MM.1S (cell line): ENCODE measurements at regions not wholly inside any gene's neighbourhood (a gene's known extent, or its start where the extent isn't known, plus 50 kb on each side); places are given as distances from the start of the nearest gene placed in this dataset.

Experiments used
- EZH2 ChIP-seq: fragments of 300-600 bp; sonication (generic); optimal IDR thresholded peaks from 2 replicates; pipeline ENCODE3; 2017; ENCODE audit warnings: low read depth, mild to moderate bottlenecking, antibody characterized with exemption, low read length, mixed read lengths
- EZH2phosphoT487 ChIP-seq: fragments of 300-600 bp; sonication (generic); IDR thresholded peaks from 2 replicates; pipeline ENCODE4 v1.6.1; 2018; ENCODE audit warnings: antibody characterized with exemption, low read length
- TF ChIP-seq, protein P1 (sequence below): fragments of 300-600 bp; sonication (generic); IDR thresholded peaks from 2 replicates; pipeline ENCODE4 v1.5.1; 2016; ENCODE audit warnings: antibody characterized with exemption, low read length, mixed read lengths

DNA sequence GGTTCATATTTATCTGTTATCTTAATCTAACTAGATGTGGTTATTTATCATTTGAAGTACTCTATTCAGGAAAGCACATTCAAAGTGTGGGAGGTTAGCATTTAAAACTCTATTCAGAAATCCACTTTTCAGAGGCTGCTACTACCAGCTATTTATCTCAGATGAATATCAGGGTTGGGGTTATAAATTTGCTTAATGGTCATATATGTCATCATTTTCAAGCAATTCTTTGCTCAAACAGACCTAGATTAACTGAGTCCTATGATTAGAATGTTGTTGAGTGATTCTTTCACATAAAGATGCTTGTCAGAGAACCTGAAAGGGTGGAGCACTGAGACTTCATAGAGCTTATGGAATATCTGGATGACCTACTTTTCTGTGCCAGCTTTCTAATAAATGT, 436.9 kb upstream of the TGFBR2 start:
- TF ChIP-seq, protein P1, sequence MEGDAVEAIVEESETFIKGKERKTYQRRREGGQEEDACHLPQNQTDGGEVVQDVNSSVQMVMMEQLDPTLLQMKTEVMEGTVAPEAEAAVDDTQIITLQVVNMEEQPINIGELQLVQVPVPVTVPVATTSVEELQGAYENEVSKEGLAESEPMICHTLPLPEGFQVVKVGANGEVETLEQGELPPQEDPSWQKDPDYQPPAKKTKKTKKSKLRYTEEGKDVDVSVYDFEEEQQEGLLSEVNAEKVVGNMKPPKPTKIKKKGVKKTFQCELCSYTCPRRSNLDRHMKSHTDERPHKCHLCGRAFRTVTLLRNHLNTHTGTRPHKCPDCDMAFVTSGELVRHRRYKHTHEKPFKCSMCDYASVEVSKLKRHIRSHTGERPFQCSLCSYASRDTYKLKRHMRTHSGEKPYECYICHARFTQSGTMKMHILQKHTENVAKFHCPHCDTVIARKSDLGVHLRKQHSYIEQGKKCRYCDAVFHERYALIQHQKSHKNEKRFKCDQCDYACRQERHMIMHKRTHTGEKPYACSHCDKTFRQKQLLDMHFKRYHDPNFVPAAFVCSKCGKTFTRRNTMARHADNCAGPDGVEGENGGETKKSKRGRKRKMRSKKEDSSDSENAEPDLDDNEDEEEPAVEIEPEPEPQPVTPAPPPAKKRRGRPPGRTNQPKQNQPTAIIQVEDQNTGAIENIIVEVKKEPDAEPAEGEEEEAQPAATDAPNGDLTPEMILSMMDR, result no peak
- no peak for TF ChIP-seq EZH2phosphoT487
- no peak for TF ChIP-seq EZH2
